K562 (cell line): ENCODE measurements at regions not wholly inside any gene's neighbourhood (a gene's known extent, or its start where the extent isn't known, plus 50 kb on each side); places are given as distances from the start of the nearest gene placed in this dataset.

Experiments
- ATAC-seq: fragments of 200-7000 bp; cut with Tn5 transposase; 3 replicates; pipeline ENCODE4 v1.9.1; 2020; ENCODE audit warnings: moderate library complexity
- BruUV-seq: library from RNA; stranded (reverse); fragments of 400-500 nt; replicated peaks from 2 replicates; lab custom pipeline; 2021; lab: Mats Ljungman, UMichigan
- CTCF ChIA-PET: fragments of 300-600 bp; formaldehyde crosslinking; extraction: SDS; loops from one replicate; lab custom pipeline; 2021; ENCODE audit warnings: low intra/inter-chr PET ratio; lab: Yijun Ruan, JAX
- POLR2A ChIA-PET: fragments of 300-600, 350-650 bp; sonication (Branson Sonifier 250); formaldehyde crosslinking; extraction: SDS; loops from one replicate; lab custom pipeline; 2021; ENCODE audit warnings: antibody characterized with exemption, inconsistent platforms; lab: Yijun Ruan, JAX
- DNase-seq, 4 experiments: peaks; one replicate each; pipeline versions ENCODE4 v3.0.0 to v3.0.0-alpha.2; 2011 to 2018; ENCODE audit warnings: low spot score in 3 of 4, mixed read lengths in 3 of 4; ENCODE audit errors: extremely low read depth in 1 of 4
- FAIRE-seq: peaks from 2 replicates; lab custom pipeline; 2011; peaks lifted over from hg19 to GRCh38; lab: Jason Lieb, UNC
- H2AFZ ChIP-seq: 2 replicates; pipeline ENCODE4 v1.6.0; 2011; ENCODE audit warnings: low read depth, low read length, control low read depth, inconsistent platforms
- H3K27ac ChIP-seq: fragments of 200-600 bp; 3 replicates; pipeline ENCODE4 v1.8.0; 2011; ENCODE audit warnings: low read depth, mild to moderate bottlenecking, control low read depth, inconsistent platforms, low read length, moderate library complexity, mixed read lengths; ENCODE audit errors: extremely low read depth
- H3K27me3 ChIP-seq, 2 experiments: fragments of 300-600 bp in 1 of 2; 2 replicates in 1 of 2; 3 replicates in 1 of 2; pipeline versions ENCODE4 v1.6.0 to v1.8.0; 2011; ENCODE audit warnings: inconsistent platforms in 2 of 2, low read length in 2 of 2, mild to moderate bottlenecking in 1 of 2, mixed read lengths in 1 of 2, moderate library complexity in 1 of 2; ENCODE audit not compliant: control insufficient read depth in 2 of 2, insufficient read depth in 2 of 2
- H3K36me3 ChIP-seq: fragments of 300-600 bp; 3 replicates; pipeline ENCODE4 v1.8.0; 2011; ENCODE audit warnings: mild to moderate bottlenecking, low read length, inconsistent platforms; ENCODE audit not compliant: control insufficient read depth, insufficient read depth
- H3K4me1 ChIP-seq, 2 experiments: fragments of 200-600 bp in 1 of 2; replicated peaks in 1 of 2; 2 replicates in 1 of 2; 3 replicates in 1 of 2; pipeline versions ENCODE4 v1.5.1 to v1.8.0; 2011; ENCODE audit warnings: inconsistent platforms in 2 of 2, low read length in 2 of 2, mild to moderate bottlenecking in 1 of 2, mixed read lengths in 1 of 2, moderate library complexity in 1 of 2; ENCODE audit not compliant: control insufficient read depth in 2 of 2, insufficient read depth in 2 of 2
- H3K4me2 ChIP-seq: 2 replicates; pipeline ENCODE4 v1.6.1; 2011; ENCODE audit warnings: low read length, control low read depth, inconsistent platforms, mixed read lengths; ENCODE audit not compliant: insufficient read depth
- H3K4me3 ChIP-seq: fragments of 200-600 bp; sonication (generic), shearing (Covaris generic); 2 replicates; pipeline ENCODE4 v1.5.1; 2016; ENCODE audit warnings: control low read depth, inconsistent platforms
- H3K79me2 ChIP-seq: fragments of 200-600 bp; 3 replicates; pipeline ENCODE4 v1.8.0; 2011; ENCODE audit warnings: low read length, inconsistent platforms; ENCODE audit not compliant: control insufficient read depth, insufficient read depth
- H3K9ac ChIP-seq, 2 experiments: 2 replicates each; pipeline versions ENCODE4 v1.6.0 to v1.6.1; 2011; ENCODE audit warnings: low read depth in 2 of 2, low read length in 2 of 2, control low read depth in 1 of 2, inconsistent platforms in 1 of 2, mild to moderate bottlenecking in 1 of 2, mixed read lengths in 1 of 2; ENCODE audit not compliant: insufficient read depth in 1 of 2
- H3K9me1 ChIP-seq: one replicate; pipeline ENCODE4 v1.6.0; 2011; ENCODE audit warnings: inconsistent platforms, mild to moderate bottlenecking, low read length, moderate library complexity; ENCODE audit not compliant: control insufficient read depth, insufficient read depth
- H3K9me3 ChIP-seq: replicated peaks from 2 replicates; pipeline ENCODE4 v1.5.1; 2011; ENCODE audit warnings: low read depth, low read length, inconsistent platforms; ENCODE audit not compliant: control insufficient read depth, insufficient read depth
- H4K20me1 ChIP-seq: replicated peaks from 2 replicates; pipeline ENCODE4 v1.6.1; 2011; ENCODE audit warnings: low read length, inconsistent platforms, mixed read lengths; ENCODE audit not compliant: control insufficient read depth, insufficient read depth
- ARID4B ChIP-seq: sonication (generic); formaldehyde crosslinking; IDR thresholded peaks from 2 replicates; pipeline ENCODE4 v1.8.0; 2022; ENCODE audit warnings: mild to moderate bottlenecking, missing genetic modification reagents
- E2F5 ChIP-seq: sonication (generic); formaldehyde crosslinking; IDR thresholded peaks from 2 replicates; pipeline ENCODE4 v1.8.0; 2022; ENCODE audit warnings: mild to moderate bottlenecking, missing genetic modification reagents
- HOXB6 ChIP-seq: fragments of 250-450 bp; sonication (Bioruptor Pico); IDR thresholded peaks from 2 replicates; pipeline ENCODE4 v1.5.1; 2022; ENCODE audit warnings: mild to moderate bottlenecking, borderline replicate concordance
- SPI1 ChIP-seq: IDR thresholded peaks from 2 replicates; pipeline ENCODE4 v1.6.1; 2011; ENCODE audit warnings: low read depth, low read length, control low read depth, borderline replicate concordance
- SREBF1 ChIP-seq: fragments of 150-350 bp; IDR thresholded peaks from 2 replicates; pipeline ENCODE4 v1.6.1; 2014; ENCODE audit warnings: antibody characterized with exemption, low read depth, low read length, borderline replicate concordance
- TBL1XR1 ChIP-seq, 2 experiments: IDR thresholded peaks; 2 replicates each; pipeline ENCODE4 v1.6.1; 2012; ENCODE audit warnings: improper control_type of control experiment in 2 of 2, low read length in 2 of 2, mild to moderate bottlenecking in 1 of 2
- THRA ChIP-seq: fragments of 450-650 bp; IDR thresholded peaks from 2 replicates; pipeline ENCODE4 v1.6.1; 2017; ENCODE audit warnings: mild to moderate bottlenecking, moderate library complexity
- TSHZ1 ChIP-seq: fragments of 250-450 bp; sonication (Bioruptor Pico); IDR thresholded peaks from 2 replicates; pipeline ENCODE4 v1.4.0; 2020; ENCODE audit warnings: mild to moderate bottlenecking, moderate library complexity
- U2AF1 ChIP-seq: fragments of 200-400 bp; formaldehyde crosslinking; optimal IDR thresholded peaks from 2 replicates; pipeline ENCODE3; 2017; ENCODE audit warnings: mild to moderate bottlenecking, low read depth, low read length, moderate library complexity
- ZSCAN32 ChIP-seq: fragments of 450-650 bp; formaldehyde crosslinking; IDR thresholded peaks from 2 replicates; pipeline ENCODE4 v1.4.0; 2020; ENCODE audit warnings: mild to moderate bottlenecking, moderate library complexity
- WGBS: fragments of 100-300 bp; shearing (Covaris generic); methylation state at CpG from one replicate; pipeline ENCODE4 v1.1.6; 2016; ENCODE audit warnings: low coverage, mixed read lengths; ENCODE audit not compliant: insufficient coverage; ENCODE audit errors: missing lambda C conversion rate; 5-methylcytosine and 5-hydroxymethylcytosine counted together
- in situ Hi-C: fragments of 300-500 bp; cut with MboI; formaldehyde crosslinking; loops from 4 replicates; pipeline ENCODE4 v1.15.0; 2018; ENCODE audit warnings: inconsistent platforms, mixed read lengths
- intact Hi-C: fragments of 100-400 bp; cut with micrococcal nuclease; formaldehyde crosslinking; loops from 2 replicates; pipeline ENCODE4 v1.14.2; 2022

- Histone ChIP-seq H3K4me3 (no peak overlapping the region), H2AFZ (no peak overlapping the region), H3K9ac (no peak overlapping the region), H3K4me1 (no peaks in the 10 kb centered on the region), H3K9me1 (no peaks in the 10 kb centered on the region), H3K27ac (no peak overlapping the region), H3K9me3 (no peaks in the 10 kb centered on the region), H3K36me3 (no peaks in the 10 kb centered on the region), H4K20me1 (no peaks in the 10 kb centered on the region; the same call in 1 of the 2 replicates), H3K79me2 (no peaks in the 10 kb centered on the region), H3K4me2 (no peak overlapping the region), H3K27me3 (peaks cover 0 to 35% of the 10 kb centered on the region in 2 experiments; a peak in 2 of 5 replicates)
- FAIRE-seq: no peak
- CTCF ChIA-PET: no interaction called here
- ATAC-seq: no peak
- POLR2A ChIA-PET: interaction anchor here (0.6 kb wide), 2 partner anchors 31 to 181 kb away, joined by 3 read pairs; no protein-coding TSS in a partner anchor
- 0% methylated on average over 8 of the region's 9 CpGs for WGBS
- no peak for DNase-seq
- BruUV-seq: no TSS peak
- intact Hi-C loops: loop anchor here (10.0 kb wide), 2 partner anchors 59 to 159 kb away; no protein-coding TSS in a partner anchor
- in situ Hi-C loops: no loop called here
- no peak for TF ChIP-seq THRA
- TF ChIP-seq ARID4B: no peak
- TF ChIP-seq SPI1: no peak
- TF ChIP-seq E2F5 (CRISPR knock-in tag): no peak
- TF ChIP-seq TBL1XR1 (IDR thresholded peaks at IDR 0.05; ENCODE audit: low read length in 2 of 2): no peak
- no peak for TF ChIP-seq HOXB6
- TF ChIP-seq SREBF1: no peak
- no peak for TF ChIP-seq TSHZ1 (CRISPR knock-in tag)
- TF ChIP-seq U2AF1: no peak
- TF ChIP-seq ZSCAN32 (CRISPR knock-in tag): no peak
These were observed 170.5 kb downstream of the RPS24 start for GRCh38 chr10:78203915-78204818.
